Endothelial cell of umbilical vein (primary cell): ENCODE measurements at regions not wholly inside any gene's neighbourhood (a gene's known extent, or its start where the extent isn't known, plus 50 kb on each side); places are given as distances from the start of the nearest gene placed in this dataset.

Experiments
- BruUV-seq: library from RNA; stranded (reverse); fragments of 400-500 nt; replicated peaks from 2 replicates; lab custom pipeline; 2021; lab: Mats Ljungman, UMichigan
- CTCF ChIA-PET: fragments of 300-600, 350-600 bp; sonication (Branson Sonifier 250); formaldehyde crosslinking; loops from one replicate; lab custom pipeline; 2021; ENCODE audit warnings: antibody characterized with exemption, inconsistent platforms; lab: Charles Lee
- POLR2A ChIA-PET: fragments of 300-600, 350-600 bp; sonication (Branson Sonifier 250); formaldehyde crosslinking; loops from one replicate; lab custom pipeline; 2021; ENCODE audit warnings: antibody characterized with exemption, inconsistent platforms; lab: Charles Lee
- DNase-seq: peaks from one replicate; pipeline ENCODE4 v3.0.0-alpha.2; 2011; ENCODE audit warnings: low read depth, low spot score
- FAIRE-seq: peaks from 2 replicates; lab custom pipeline; 2011; peaks lifted over from hg19 to GRCh38; lab: Jason Lieb, UNC
- H2AFZ ChIP-seq: 2 replicates; pipeline ENCODE4 v1.6.0; 2012; ENCODE audit warnings: low read depth, low read length, control low read depth, inconsistent platforms
- H3K27ac ChIP-seq: 2 replicates; pipeline ENCODE4 v1.5.1; 2011; ENCODE audit warnings: low read depth, mild to moderate bottlenecking, control low read depth, low read length, moderate library complexity; ENCODE audit not compliant: insufficient read depth
- H3K27me3 ChIP-seq, 2 experiments: 2 replicates each; pipeline versions ENCODE4 v1.6.0 to v1.6.1; 2011; ENCODE audit warnings: low read length in 2 of 2, mixed read lengths in 1 of 2; ENCODE audit not compliant: control insufficient read depth in 2 of 2, insufficient read depth in 2 of 2
- H3K36me3 ChIP-seq, 2 experiments: 2 replicates in 1 of 2; 3 replicates in 1 of 2; pipeline ENCODE4 v1.5.1; 2011; ENCODE audit warnings: low read length in 2 of 2, mild to moderate bottlenecking in 1 of 2, moderate library complexity in 1 of 2; ENCODE audit not compliant: control insufficient read depth in 2 of 2, insufficient read depth in 2 of 2; ENCODE audit errors: extremely low read depth in 1 of 2
- H3K4me1 ChIP-seq: 3 replicates; pipeline ENCODE4 v1.5.1; 2011; ENCODE audit warnings: mild to moderate bottlenecking, low read length; ENCODE audit not compliant: control insufficient read depth, insufficient read depth; ENCODE audit errors: extremely low read depth
- H3K4me2 ChIP-seq: 2 replicates; pipeline ENCODE4 v1.6.1; 2011; ENCODE audit warnings: low read length, control low read depth, mixed read lengths; ENCODE audit not compliant: insufficient read depth
- H3K4me3 ChIP-seq, 3 experiments: fragments of 200-600 bp in 1 of 3; sonication (generic), shearing (Covaris generic) in 1 of 3; replicated peaks in 1 of 3; 2 replicates each; pipeline ENCODE4 v1.5.1; 2011 to 2016; ENCODE audit warnings: control low read depth in 3 of 3, low read length in 3 of 3, mild to moderate bottlenecking in 2 of 3, inconsistent platforms in 1 of 3, low read depth in 1 of 3, moderate library complexity in 1 of 3; ENCODE audit not compliant: insufficient read depth in 1 of 3
- H3K79me2 ChIP-seq: 2 replicates; pipeline ENCODE4 v1.6.0; 2012; ENCODE audit warnings: low read length, inconsistent platforms; ENCODE audit not compliant: control insufficient read depth, insufficient read depth
- H3K9ac ChIP-seq: replicated peaks from 2 replicates; pipeline ENCODE3; 2011; ENCODE audit warnings: low read length, control low read depth; ENCODE audit not compliant: insufficient read depth; ENCODE audit errors: extremely low read depth
- H3K9me1 ChIP-seq: replicated peaks from 3 replicates; pipeline ENCODE4 v1.6.0; 2011; ENCODE audit warnings: mild to moderate bottlenecking, low read length; ENCODE audit not compliant: control insufficient read depth, insufficient read depth; ENCODE audit errors: extremely low read depth
- H3K9me3 ChIP-seq: replicated peaks from 2 replicates; pipeline ENCODE4 v1.5.1; 2012; ENCODE audit warnings: low read length, inconsistent platforms; ENCODE audit not compliant: control insufficient read depth, insufficient read depth
- H4K20me1 ChIP-seq: replicated peaks from 2 replicates; pipeline ENCODE3; 2011; ENCODE audit warnings: mild to moderate bottlenecking, low read length; ENCODE audit not compliant: control insufficient read depth, insufficient read depth; ENCODE audit errors: extremely low read depth
- EZH2 ChIP-seq: IDR thresholded peaks from 2 replicates; pipeline ENCODE4 v1.6.1; 2012; ENCODE audit warnings: borderline replicate concordance, low read depth, mild to moderate bottlenecking, moderate library complexity, low read length, inconsistent platforms; ENCODE audit not compliant: severe bottlenecking
- FOS ChIP-seq: IDR thresholded peaks from 2 replicates; pipeline ENCODE4 v1.6.1; 2011; ENCODE audit warnings: mild to moderate bottlenecking, low read length, moderate library complexity, borderline replicate concordance; ENCODE audit not compliant: insufficient read depth
- GATA2 ChIP-seq: IDR thresholded peaks from 2 replicates; pipeline ENCODE4 v1.7.0; 2011; ENCODE audit warnings: low read depth, mild to moderate bottlenecking, moderate library complexity, mixed read lengths, low read length; ENCODE audit not compliant: insufficient read length, insufficient read depth
- JUN ChIP-seq: IDR thresholded peaks from 2 replicates; pipeline ENCODE4 v1.6.1; 2011; ENCODE audit warnings: borderline replicate concordance, low read depth; ENCODE audit not compliant: insufficient read length, insufficient read depth
- MYC ChIP-seq: IDR thresholded peaks from one replicate; pipeline ENCODE4 v1.6.1; 2011; ENCODE audit warnings: mild to moderate bottlenecking, low read depth, low read length
- POLR2A ChIP-seq: IDR thresholded peaks from 2 replicates; pipeline ENCODE4 v1.6.1; 2012; ENCODE audit warnings: low read depth, mild to moderate bottlenecking, control low read depth, low read length
- POLR2AphosphoS5 ChIP-seq: IDR thresholded peaks from 2 replicates; pipeline ENCODE4 v1.6.1; 2012; ENCODE audit warnings: low read depth, mild to moderate bottlenecking, control low read depth, low read length, moderate library complexity; ENCODE audit not compliant: insufficient read depth
- dilution Hi-C: fragments of 300-500 bp; cut with MboI; formaldehyde crosslinking; loops from one replicate; pipeline ENCODE4 v1.15.0; 2019; ENCODE audit warnings: low sequenced_read_pairs; ENCODE audit not compliant: extremely low pct_ligation_motif_present
- intact Hi-C: fragments of 100-400 bp; cut with micrococcal nuclease; formaldehyde crosslinking; loops from one replicate; pipeline ENCODE4 v1.10.0; 2022
- TF ChIP-seq, protein P1 (sequence below), 2 donors: IDR thresholded peaks; 1 replicate in 1 of 2; 2 replicates in 1 of 2; pipeline ENCODE4 v1.5.1; 2011; ENCODE audit warnings: low read length in 2 of 2, mild to moderate bottlenecking in 2 of 2, moderate library complexity in 2 of 2, control low read depth in 1 of 2, inconsistent platforms in 1 of 2, low read depth in 1 of 2; ENCODE audit not compliant: insufficient read depth in 1 of 2; ENCODE audit errors: extremely low read depth in 1 of 2
- TF ChIP-seq, protein P2 (sequence below): IDR thresholded peaks from 2 replicates; pipeline ENCODE4 v1.6.1; 2011; ENCODE audit not compliant: insufficient read depth, insufficient read length

DNA sequence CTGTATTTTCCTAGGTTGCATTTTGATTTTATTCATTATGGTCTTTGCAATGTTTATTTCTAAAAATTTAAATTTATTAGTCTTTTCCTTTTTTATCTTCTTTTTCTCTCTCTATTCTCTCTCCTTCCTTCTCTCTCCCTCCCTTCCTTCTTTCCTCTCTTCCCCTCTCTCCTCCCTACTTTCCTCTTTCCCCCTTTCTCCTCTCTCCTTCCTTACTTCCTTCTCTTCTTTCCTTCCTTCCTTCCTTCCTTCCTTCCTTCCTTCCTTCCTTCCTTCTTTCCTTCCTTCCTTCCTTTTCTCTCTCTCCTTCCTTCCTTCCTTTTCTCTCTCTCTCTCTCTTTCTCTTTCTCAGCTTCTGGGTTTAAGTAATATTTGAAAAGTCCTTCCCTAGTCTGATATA, 72.8 kb upstream of the RASGRF1 start:
- no TSS peak for BruUV-seq
- no peaks in the 10 kb centered on the region for H3K9me3 ChIP-seq
- DNase-seq, result no peak
- ChIA-PET CTCF (interaction anchor here (1.1 kb wide), 1 partner anchor 21 kb away, joined by 9 read pairs; no protein-coding TSS in a partner anchor), POLR2A (no interaction called here)
- FAIRE-seq, result no peak
- no peaks in the 10 kb centered on the region for H4K20me1 ChIP-seq
- TF ChIP-seq, protein P1, sequence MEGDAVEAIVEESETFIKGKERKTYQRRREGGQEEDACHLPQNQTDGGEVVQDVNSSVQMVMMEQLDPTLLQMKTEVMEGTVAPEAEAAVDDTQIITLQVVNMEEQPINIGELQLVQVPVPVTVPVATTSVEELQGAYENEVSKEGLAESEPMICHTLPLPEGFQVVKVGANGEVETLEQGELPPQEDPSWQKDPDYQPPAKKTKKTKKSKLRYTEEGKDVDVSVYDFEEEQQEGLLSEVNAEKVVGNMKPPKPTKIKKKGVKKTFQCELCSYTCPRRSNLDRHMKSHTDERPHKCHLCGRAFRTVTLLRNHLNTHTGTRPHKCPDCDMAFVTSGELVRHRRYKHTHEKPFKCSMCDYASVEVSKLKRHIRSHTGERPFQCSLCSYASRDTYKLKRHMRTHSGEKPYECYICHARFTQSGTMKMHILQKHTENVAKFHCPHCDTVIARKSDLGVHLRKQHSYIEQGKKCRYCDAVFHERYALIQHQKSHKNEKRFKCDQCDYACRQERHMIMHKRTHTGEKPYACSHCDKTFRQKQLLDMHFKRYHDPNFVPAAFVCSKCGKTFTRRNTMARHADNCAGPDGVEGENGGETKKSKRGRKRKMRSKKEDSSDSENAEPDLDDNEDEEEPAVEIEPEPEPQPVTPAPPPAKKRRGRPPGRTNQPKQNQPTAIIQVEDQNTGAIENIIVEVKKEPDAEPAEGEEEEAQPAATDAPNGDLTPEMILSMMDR (IDR thresholded peaks at IDR 0.05; ENCODE audit: extremely low read depth in 1 of 2, insufficient read depth in 1 of 2, low read depth in 1 of 2, low read length in 2 of 2), result no peak
- TF ChIP-seq MYC (no peak), EZH2 (no peak), JUN (no peak), FOS (no peak), POLR2AphosphoS5 (no peak), POLR2A (no peak), GATA2 (no peak)
- TF ChIP-seq, protein P2, sequence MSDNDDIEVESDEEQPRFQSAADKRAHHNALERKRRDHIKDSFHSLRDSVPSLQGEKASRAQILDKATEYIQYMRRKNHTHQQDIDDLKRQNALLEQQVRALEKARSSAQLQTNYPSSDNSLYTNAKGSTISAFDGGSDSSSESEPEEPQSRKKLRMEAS, result no peak
- H3K27ac ChIP-seq, result no peak overlapping the region
- H2AFZ ChIP-seq, result no peak overlapping the region
- no peak overlapping the region for H3K9ac ChIP-seq
- no peaks in the 10 kb centered on the region for H3K9me1 ChIP-seq
- no peak overlapping the region for H3K4me3 ChIP-seq
- no peaks in the 10 kb centered on the region for H3K36me3 ChIP-seq
- intact Hi-C loops (no loop called here), dilution Hi-C loops (no loop called here)
- H3K27me3 ChIP-seq, result no peaks in the 10 kb centered on the region
- no peak overlapping the region for H3K4me2 ChIP-seq
- H3K4me1 ChIP-seq, result no peaks in the 10 kb centered on the region
- no peaks in the 10 kb centered on the region for H3K79me2 ChIP-seq
